Parathyroid adenoma (tissue), 2 donors: ENCODE measurements at regions not wholly inside any gene's neighbourhood (a gene's known extent, or its start where the extent isn't known, plus 50 kb on each side); places are given as distances from the start of the nearest gene placed in this dataset.

Experiments used
- H2AFZ ChIP-seq: fragments of 300-600 bp; sonication (generic); one replicate; pipeline ENCODE4 v1.7.0; 2017; ENCODE audit warnings: antibody characterized with exemption, mild to moderate bottlenecking
- H3K27ac ChIP-seq: fragments of 300-600 bp; sonication (generic); one replicate; pipeline ENCODE4 v1.7.0; 2017
- H3K27me3 ChIP-seq: fragments of 300-600 bp; sonication (generic); one replicate; pipeline ENCODE4 v1.7.0; 2017; ENCODE audit warnings: low read length; ENCODE audit not compliant: control insufficient read depth, insufficient read depth
- H3K36me3 ChIP-seq: fragments of 300-600 bp; sonication (generic); one replicate; pipeline ENCODE4 v1.7.0; 2017; ENCODE audit warnings: low read length; ENCODE audit not compliant: control insufficient read depth, insufficient read depth
- H3K4me1 ChIP-seq: fragments of 300-600 bp; sonication (generic); one replicate; pipeline ENCODE4 v1.7.0; 2017; ENCODE audit warnings: control low read depth
- H3K4me2 ChIP-seq: fragments of 300-600 bp; sonication (generic); one replicate; pipeline ENCODE4 v1.7.0; 2017; ENCODE audit warnings: low read length
- H3K4me3 ChIP-seq: fragments of 300-600 bp; sonication (generic); one replicate; pipeline ENCODE4 v1.7.0; 2017; ENCODE audit warnings: low read depth, low read length
- H3K79me2 ChIP-seq: fragments of 300-600 bp; sonication (generic); one replicate; pipeline ENCODE4 v1.7.0; 2017; ENCODE audit warnings: control low read depth
- H3K9ac ChIP-seq: fragments of 300-600 bp; sonication (generic); one replicate; pipeline ENCODE4 v1.7.0; 2017; ENCODE audit warnings: mild to moderate bottlenecking
- H3K9me3 ChIP-seq: fragments of 300-600 bp; sonication (generic); one replicate; pipeline ENCODE4 v1.7.0; 2017; ENCODE audit warnings: low read length; ENCODE audit not compliant: control insufficient read depth
- CTCF ChIP-seq: fragments of 300-600 bp; sonication (generic); IDR thresholded peaks from one replicate; pipeline ENCODE4 v1.7.0; 2017; ENCODE audit warnings: antibody characterized with exemption, mild to moderate bottlenecking
- donor health status: primary hyperparathyroidism.

- Histone ChIP-seq H2AFZ (no peak overlapping the region), H3K4me3 (no peak overlapping the region), H3K36me3 (no peaks in the 10 kb centered on the region), H3K4me2 (no peak overlapping the region), H3K27me3 (no peaks in the 10 kb centered on the region), H3K9me3 (no peaks in the 10 kb centered on the region), H3K79me2 (no peaks in the 10 kb centered on the region), H3K9ac (no peak overlapping the region), H3K27ac (no peak overlapping the region), H3K4me1 (no peaks in the 10 kb centered on the region)
- TF ChIP-seq CTCF: no peak
These were observed 54.3 kb upstream of the CCDC174 start for GRCh38 chr3:14597266-14597665.

GRCh38 chr3:14598143-14598569 is 53.4 kb upstream of the CCDC174 start:
- TF ChIP-seq CTCF: no peak

GRCh38 chr3:14599488-14599887 is 52.1 kb upstream of the CCDC174 start:
- Histone ChIP-seq H2AFZ (no peak overlapping the region), H3K9me3 (no peaks in the 10 kb centered on the region), H3K4me1 (no peaks in the 10 kb centered on the region), H3K79me2 (no peaks in the 10 kb centered on the region), H3K27me3 (no peaks in the 10 kb centered on the region), H3K4me2 (no peak overlapping the region), H3K27ac (no peak overlapping the region), H3K9ac (no peak overlapping the region), H3K4me3 (no peak overlapping the region), H3K36me3 (no peaks in the 10 kb centered on the region)
- no peak for TF ChIP-seq CTCF

More at GRCh38 chr3:14598143-14598569, 53.4 kb upstream of the CCDC174 start:
- Histone ChIP-seq H3K4me3 (no peak overlapping the region), H3K9me3 (no peaks in the 10 kb centered on the region), H2AFZ (no peak overlapping the region), H3K4me1 (no peaks in the 10 kb centered on the region), H3K27ac (no peak overlapping the region), H3K9ac (no peak overlapping the region), H3K4me2 (no peak overlapping the region), H3K36me3 (no peaks in the 10 kb centered on the region), H3K79me2 (no peaks in the 10 kb centered on the region), H3K27me3 (no peaks in the 10 kb centered on the region)

GRCh38 chr3:14600075-14600474 is 51.5 kb upstream of the CCDC174 start:
- Histone ChIP-seq H3K36me3 (no peaks in the 10 kb centered on the region), H3K27ac (no peak overlapping the region), H2AFZ (no peak overlapping the region), H3K27me3 (no peaks in the 10 kb centered on the region), H3K4me3 (no peak overlapping the region), H3K79me2 (no peaks in the 10 kb centered on the region), H3K9ac (no peak overlapping the region), H3K4me1 (no peaks in the 10 kb centered on the region), H3K4me2 (no peak overlapping the region), H3K9me3 (no peaks in the 10 kb centered on the region)
- TF ChIP-seq CTCF: no peak

- Histone ChIP-seq H3K9me3 (no peaks in the 10 kb centered on the region), H3K27ac (no peak overlapping the region), H3K4me3 (no peak overlapping the region), H3K9ac (no peak overlapping the region), H3K27me3 (no peaks in the 10 kb centered on the region), H3K36me3 (no peaks in the 10 kb centered on the region), H2AFZ (no peak overlapping the region), H3K4me1 (no peaks in the 10 kb centered on the region), H3K79me2 (no peaks in the 10 kb centered on the region), H3K4me2 (no peak overlapping the region)
- TF ChIP-seq CTCF: no peak
These were observed 50.5 kb upstream of the CCDC174 start for GRCh38 chr3:14600856-14601610.
